ENCODE measurements at regions not wholly inside any gene's neighbourhood (a gene's known extent, or its start where the extent isn't known, plus 50 kb on each side); places are given as distances from the start of the nearest gene placed in this dataset.

- H3K9me3 ChIP-seq (replicated peaks; ENCODE audit: control insufficient read depth, low read depth, low read length) = no peaks in the 10 kb centered on the region
- no CpG with 5 or more reads among the region's 1 CpG for WGBS (ENCODE audit: insufficient coverage)
- H3K4me1 ChIP-seq (ENCODE audit: control insufficient read depth, insufficient read depth, low read length) = no peaks in the 10 kb centered on the region
- no peaks in the 10 kb centered on the region for H3K36me3 ChIP-seq (ENCODE audit: control insufficient read depth, insufficient read depth, low read length)
- DNase-seq = no peak
- H3K4me3 ChIP-seq (ENCODE audit: low read length) = no peak overlapping the region
- H3K27ac ChIP-seq (ENCODE audit: low read length) = no peak overlapping the region
- H3K27me3 ChIP-seq (ENCODE audit: control insufficient read depth, insufficient read depth, low read length) = no peaks in the 10 kb centered on the region
Observed at GRCh38 chr14:30431552-30431951, 127.4 kb upstream of the G2E3 start.

DNA sequence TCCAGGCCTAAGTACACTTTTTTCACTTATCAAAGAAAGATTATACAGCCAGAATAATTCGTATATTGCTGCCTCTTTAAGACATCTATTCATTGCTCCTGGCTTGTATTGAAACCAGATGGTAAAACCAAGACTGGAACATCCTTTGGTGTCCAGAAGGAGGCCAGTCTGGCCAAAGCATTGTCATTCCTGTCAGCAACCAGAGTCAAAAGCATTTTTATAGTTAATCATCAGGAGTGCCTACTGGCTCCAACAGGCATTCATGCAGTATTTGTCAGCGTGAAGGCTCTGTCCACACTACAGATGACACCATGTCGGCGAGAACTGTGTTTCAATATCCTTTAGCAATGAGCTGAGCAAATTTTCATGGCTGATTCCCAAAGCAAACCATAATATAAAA, 118.0 kb upstream of the G2E3 start:
- no peak overlapping the region for H3K4me3 ChIP-seq (ENCODE audit: low read length)
- H3K36me3 ChIP-seq (ENCODE audit: control insufficient read depth, insufficient read depth, low read length) = no peaks in the 10 kb centered on the region
- peak; percentile 23 for DNase-seq
- no peaks in the 10 kb centered on the region for H3K4me1 ChIP-seq (ENCODE audit: control insufficient read depth, insufficient read depth, low read length)
- H3K27ac ChIP-seq (ENCODE audit: low read length) = no peak overlapping the region
- no peaks in the 10 kb centered on the region for H3K27me3 ChIP-seq (ENCODE audit: control insufficient read depth, insufficient read depth, low read length)
- 60% methylated on average over 1 of the region's 4 CpGs for WGBS (ENCODE audit: insufficient coverage)
- H3K9me3 ChIP-seq (replicated peaks; ENCODE audit: control insufficient read depth, low read depth, low read length) = no peaks in the 10 kb centered on the region

GRCh38 chr14:30443368-30444007, 115.5 kb upstream of the G2E3 start:
- Histone ChIP-seq H3K4me1 (ENCODE audit: control insufficient read depth, insufficient read depth, low read length) (no peaks in the 10 kb centered on the region), H3K36me3 (ENCODE audit: control insufficient read depth, insufficient read depth, low read length) (no peaks in the 10 kb centered on the region), H3K4me3 (ENCODE audit: low read length) (no peak overlapping the region), H3K27me3 (ENCODE audit: control insufficient read depth, insufficient read depth, low read length) (no peaks in the 10 kb centered on the region), H3K9me3 (replicated peaks; ENCODE audit: control insufficient read depth, low read depth, low read length) (no peaks in the 10 kb centered on the region), H3K27ac (ENCODE audit: low read length) (no peak overlapping the region)
- peak; percentile 87 for DNase-seq
- WGBS (ENCODE audit: insufficient coverage) = no CpG with 5 or more reads among the region's 7 CpGs

- H3K27me3 ChIP-seq (ENCODE audit: control insufficient read depth, insufficient read depth, low read length) = no peaks in the 10 kb centered on the region
- H3K27ac ChIP-seq (ENCODE audit: low read length) = no peak overlapping the region
- H3K9me3 ChIP-seq (replicated peaks; ENCODE audit: control insufficient read depth, low read depth, low read length) = no peaks in the 10 kb centered on the region
- no peak overlapping the region for H3K4me3 ChIP-seq (ENCODE audit: low read length)
- H3K4me1 ChIP-seq (ENCODE audit: control insufficient read depth, insufficient read depth, low read length) = no peaks in the 10 kb centered on the region
- H3K36me3 ChIP-seq (ENCODE audit: control insufficient read depth, insufficient read depth, low read length) = no peaks in the 10 kb centered on the region
- no peak for DNase-seq
- WGBS (ENCODE audit: insufficient coverage) = 73% methylated on average over 1 of the region's 1 CpG
Observed at GRCh38 chr14:30444451-30444850, 114.5 kb upstream of the G2E3 start.

DNA sequence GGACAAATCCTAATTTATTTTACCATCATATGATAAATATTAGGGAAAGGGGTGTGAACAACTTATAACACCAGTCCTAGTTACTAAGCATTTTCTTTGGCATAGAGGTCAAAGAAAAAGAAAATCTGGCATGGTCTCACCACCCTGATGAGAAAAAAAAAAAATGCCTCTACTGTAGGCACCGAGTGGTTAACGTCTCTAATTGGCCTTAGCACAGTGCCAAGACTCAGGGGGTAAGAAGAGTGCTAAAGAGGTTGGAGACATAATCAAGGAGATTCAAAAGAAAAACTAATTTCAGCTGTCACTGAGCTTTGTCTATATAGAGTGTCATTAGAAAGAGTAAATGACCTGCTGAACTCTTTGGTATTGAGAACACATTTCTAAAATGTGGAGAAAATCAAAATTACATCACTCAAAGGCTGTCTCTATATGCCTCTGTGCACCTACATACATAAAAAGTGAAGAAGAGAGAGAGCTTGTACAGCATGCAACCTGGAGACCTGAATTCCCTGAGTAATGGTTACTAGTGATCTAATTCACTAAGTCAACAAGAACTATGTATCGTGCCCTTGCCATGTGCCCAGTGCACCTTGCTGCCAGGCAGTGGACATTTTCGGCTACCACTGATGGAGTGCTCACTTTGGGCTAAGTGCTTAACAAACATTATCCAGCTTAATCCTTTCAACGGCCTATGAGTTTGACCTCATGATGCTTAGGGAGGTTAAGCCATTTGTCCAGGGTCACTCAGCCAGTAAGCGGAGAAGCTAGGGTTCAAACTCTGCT, 113.8 kb upstream of the G2E3 start:
- no peaks in the 10 kb centered on the region for H3K4me1 ChIP-seq (ENCODE audit: control insufficient read depth, insufficient read depth, low read length)
- no peaks in the 10 kb centered on the region for H3K36me3 ChIP-seq (ENCODE audit: control insufficient read depth, insufficient read depth, low read length)
- no peak overlapping the region for H3K27ac ChIP-seq (ENCODE audit: low read length)
- H3K9me3 ChIP-seq (replicated peaks; ENCODE audit: control insufficient read depth, low read depth, low read length) = no peaks in the 10 kb centered on the region
- no peaks in the 10 kb centered on the region for H3K27me3 ChIP-seq (ENCODE audit: control insufficient read depth, insufficient read depth, low read length)
- no peak overlapping the region for H3K4me3 ChIP-seq (ENCODE audit: low read length)
- DNase-seq = no peak
- WGBS (ENCODE audit: insufficient coverage) = 66% methylated on average over 4 of the region's 6 CpGs

GRCh38 chr14:30445852-30446251, 113.1 kb upstream of the G2E3 start:
- Histone ChIP-seq H3K9me3 (replicated peaks; ENCODE audit: control insufficient read depth, low read depth, low read length) (no peaks in the 10 kb centered on the region), H3K27me3 (ENCODE audit: control insufficient read depth, insufficient read depth, low read length) (no peaks in the 10 kb centered on the region), H3K27ac (ENCODE audit: low read length) (no peak overlapping the region), H3K4me1 (ENCODE audit: control insufficient read depth, insufficient read depth, low read length) (no peaks in the 10 kb centered on the region), H3K4me3 (ENCODE audit: low read length) (no peak overlapping the region), H3K36me3 (ENCODE audit: control insufficient read depth, insufficient read depth, low read length) (no peaks in the 10 kb centered on the region)
- DNase-seq = no peak
- 100% methylated on average over 3 of the region's 6 CpGs for WGBS (ENCODE audit: insufficient coverage)

DNA sequence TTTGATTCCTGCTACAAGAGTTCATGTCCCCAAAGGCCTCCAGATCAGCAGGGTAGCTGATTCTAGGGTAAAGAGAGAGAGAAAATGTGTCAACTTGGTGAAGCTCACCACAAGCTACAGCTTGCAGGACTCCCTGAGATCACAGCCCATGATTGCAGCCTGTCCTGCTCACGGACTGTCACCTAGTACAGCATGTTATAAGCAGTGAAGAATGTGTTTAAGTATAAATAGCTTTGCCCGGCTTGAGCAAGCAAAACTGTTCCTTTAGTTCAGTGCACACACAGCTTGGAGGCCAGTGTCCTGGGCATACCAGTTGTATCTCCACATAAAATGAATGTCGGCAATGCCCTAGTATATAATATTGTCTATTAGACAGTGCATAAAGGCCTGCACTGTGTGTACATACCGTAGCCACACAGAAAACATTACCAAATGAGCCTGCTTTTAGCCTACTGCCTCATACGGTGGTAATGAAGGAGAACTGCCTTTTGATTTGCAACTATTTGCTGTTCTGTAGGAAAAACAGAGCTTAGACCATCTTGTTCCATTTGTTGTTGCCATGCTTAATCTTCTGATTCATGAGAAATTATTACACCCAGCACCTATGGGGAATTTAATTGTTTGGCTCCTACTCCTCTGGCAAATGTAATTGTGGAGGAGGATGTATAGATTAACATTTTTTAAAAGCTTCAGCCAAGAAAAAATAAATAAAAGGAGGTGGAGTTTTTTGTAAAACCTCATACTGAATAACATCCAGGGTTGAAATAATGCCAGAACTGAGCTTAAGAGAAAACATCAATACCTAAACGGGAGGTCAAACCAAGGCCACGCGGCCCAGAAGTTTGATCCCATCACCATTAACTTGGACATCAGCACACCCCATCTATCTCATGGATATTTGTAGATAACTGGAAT, 108.1 kb upstream of the G2E3 start:
- no peak overlapping the region for H3K27ac ChIP-seq (ENCODE audit: low read length)
- DNase-seq = peak; percentile 85
- H3K36me3 ChIP-seq (ENCODE audit: control insufficient read depth, insufficient read depth, low read length) = no peaks in the 10 kb centered on the region
- H3K4me3 ChIP-seq (ENCODE audit: low read length) = no peak overlapping the region
- no peaks in the 10 kb centered on the region for H3K9me3 ChIP-seq (replicated peaks; ENCODE audit: control insufficient read depth, low read depth, low read length)
- no peaks in the 10 kb centered on the region for H3K27me3 ChIP-seq (ENCODE audit: control insufficient read depth, insufficient read depth, low read length)
- H3K4me1 ChIP-seq (ENCODE audit: control insufficient read depth, insufficient read depth, low read length) = no peaks in the 10 kb centered on the region
- WGBS (ENCODE audit: insufficient coverage) = 29% methylated on average over 1 of the region's 8 CpGs

GRCh38 chr14:30456296-30456695, 102.7 kb upstream of the G2E3 start:
- Histone ChIP-seq H3K27me3 (ENCODE audit: control insufficient read depth, insufficient read depth, low read length) (no peaks in the 10 kb centered on the region), H3K9me3 (replicated peaks; ENCODE audit: control insufficient read depth, low read depth, low read length) (no peaks in the 10 kb centered on the region), H3K4me1 (ENCODE audit: control insufficient read depth, insufficient read depth, low read length) (no peaks in the 10 kb centered on the region), H3K4me3 (ENCODE audit: low read length) (no peak overlapping the region), H3K27ac (ENCODE audit: low read length) (no peak overlapping the region), H3K36me3 (ENCODE audit: control insufficient read depth, insufficient read depth, low read length) (no peaks in the 10 kb centered on the region)
- WGBS (ENCODE audit: insufficient coverage) = no CpG with 5 or more reads among the region's 2 CpGs
- DNase-seq = no peak

GRCh38 chr14:30462358-30462757, 96.6 kb upstream of the G2E3 start:
- no peak overlapping the region for H3K27ac ChIP-seq (ENCODE audit: low read length)
- no CpG with 5 or more reads among the region's 3 CpGs for WGBS (ENCODE audit: insufficient coverage)

GRCh38 chr14:30464481-30464880, 94.5 kb upstream of the G2E3 start:
- no CpG with 5 or more reads among the region's 1 CpG for WGBS (ENCODE audit: insufficient coverage)
- H3K4me1 ChIP-seq (ENCODE audit: control insufficient read depth, insufficient read depth, low read length) = no peaks in the 10 kb centered on the region
- no peak for DNase-seq
- no peaks in the 10 kb centered on the region for H3K9me3 ChIP-seq (replicated peaks; ENCODE audit: control insufficient read depth, low read depth, low read length)
- H3K4me3 ChIP-seq (ENCODE audit: low read length) = no peak overlapping the region
- no peaks in the 10 kb centered on the region for H3K36me3 ChIP-seq (ENCODE audit: control insufficient read depth, insufficient read depth, low read length)
- no peaks in the 10 kb centered on the region for H3K27me3 ChIP-seq (ENCODE audit: control insufficient read depth, insufficient read depth, low read length)
- H3K27ac ChIP-seq (ENCODE audit: low read length) = no peak overlapping the region

More at GRCh38 chr14:30462358-30462757, 96.6 kb upstream of the G2E3 start:
- no peak for DNase-seq
- H3K4me3 ChIP-seq (ENCODE audit: low read length) = no peak overlapping the region
- no peaks in the 10 kb centered on the region for H3K4me1 ChIP-seq (ENCODE audit: control insufficient read depth, insufficient read depth, low read length)
- H3K9me3 ChIP-seq (replicated peaks; ENCODE audit: control insufficient read depth, low read depth, low read length) = no peaks in the 10 kb centered on the region
- H3K36me3 ChIP-seq (ENCODE audit: control insufficient read depth, insufficient read depth, low read length) = no peaks in the 10 kb centered on the region
- no peaks in the 10 kb centered on the region for H3K27me3 ChIP-seq (ENCODE audit: control insufficient read depth, insufficient read depth, low read length)

Data from muscle of leg (tissue), 3 donors.